ENCODE measurements at regions not wholly inside any gene's neighbourhood (a gene's known extent, or its start where the extent isn't known, plus 50 kb on each side); places are given as distances from the start of the nearest gene placed in this dataset.

- TF ChIP-seq CTCF (IDR thresholded peaks at IDR 0.05; ENCODE audit: insufficient read depth, low read length, poor library complexity, severe bottlenecking) (no peak), EZH2phosphoT487 (conservative IDR thresholded peaks at IDR 0.05; ENCODE audit: low read length) (no peak)
Observed at GRCh38 chr6:2449572-2449940, 204.2 kb upstream of the GMDS start.

All from SU-DHL-6 (cell line).